K562 (cell line): ENCODE measurements at regions not wholly inside any gene's neighbourhood (a gene's known extent, or its start where the extent isn't known, plus 50 kb on each side); places are given as distances from the start of the nearest gene placed in this dataset.

ENCODE experiments used
- ATAC-seq: fragments of 200-7000 bp; cut with Tn5 transposase; 3 replicates; pipeline ENCODE4 v1.9.1; 2020; ENCODE audit warnings: moderate library complexity
- BruUV-seq: library from RNA; stranded (reverse); fragments of 400-500 nt; replicated peaks from 2 replicates; lab custom pipeline; 2021; lab: Mats Ljungman, UMichigan
- CTCF ChIA-PET: fragments of 300-600 bp; formaldehyde crosslinking; extraction: SDS; loops from one replicate; lab custom pipeline; 2021; ENCODE audit warnings: low intra/inter-chr PET ratio; lab: Yijun Ruan, JAX
- POLR2A ChIA-PET: fragments of 300-600, 350-650 bp; sonication (Branson Sonifier 250); formaldehyde crosslinking; extraction: SDS; loops from one replicate; lab custom pipeline; 2021; ENCODE audit warnings: antibody characterized with exemption, inconsistent platforms; lab: Yijun Ruan, JAX
- DNase-seq, 4 experiments: peaks; one replicate each; pipeline versions ENCODE4 v3.0.0 to v3.0.0-alpha.2; 2011 to 2018; ENCODE audit warnings: low spot score in 3 of 4, mixed read lengths in 3 of 4; ENCODE audit errors: extremely low read depth in 1 of 4
- FAIRE-seq: peaks from 2 replicates; lab custom pipeline; 2011; peaks lifted over from hg19 to GRCh38; lab: Jason Lieb, UNC
- H2AFZ ChIP-seq: 2 replicates; pipeline ENCODE4 v1.6.0; 2011; ENCODE audit warnings: low read depth, low read length, control low read depth, inconsistent platforms
- H3K27ac ChIP-seq: fragments of 200-600 bp; 3 replicates; pipeline ENCODE4 v1.8.0; 2011; ENCODE audit warnings: low read depth, mild to moderate bottlenecking, control low read depth, inconsistent platforms, low read length, moderate library complexity, mixed read lengths; ENCODE audit errors: extremely low read depth
- H3K27me3 ChIP-seq, 2 experiments: fragments of 300-600 bp in 1 of 2; 2 replicates in 1 of 2; 3 replicates in 1 of 2; pipeline versions ENCODE4 v1.6.0 to v1.8.0; 2011; ENCODE audit warnings: inconsistent platforms in 2 of 2, low read length in 2 of 2, mild to moderate bottlenecking in 1 of 2, mixed read lengths in 1 of 2, moderate library complexity in 1 of 2; ENCODE audit not compliant: control insufficient read depth in 2 of 2, insufficient read depth in 2 of 2
- H3K36me3 ChIP-seq: fragments of 300-600 bp; 3 replicates; pipeline ENCODE4 v1.8.0; 2011; ENCODE audit warnings: mild to moderate bottlenecking, low read length, inconsistent platforms; ENCODE audit not compliant: control insufficient read depth, insufficient read depth
- H3K4me1 ChIP-seq, 2 experiments: fragments of 200-600 bp in 1 of 2; replicated peaks in 1 of 2; 2 replicates in 1 of 2; 3 replicates in 1 of 2; pipeline versions ENCODE4 v1.5.1 to v1.8.0; 2011; ENCODE audit warnings: inconsistent platforms in 2 of 2, low read length in 2 of 2, mild to moderate bottlenecking in 1 of 2, mixed read lengths in 1 of 2, moderate library complexity in 1 of 2; ENCODE audit not compliant: control insufficient read depth in 2 of 2, insufficient read depth in 2 of 2
- H3K4me2 ChIP-seq: 2 replicates; pipeline ENCODE4 v1.6.1; 2011; ENCODE audit warnings: low read length, control low read depth, inconsistent platforms, mixed read lengths; ENCODE audit not compliant: insufficient read depth
- H3K4me3 ChIP-seq: fragments of 200-600 bp; sonication (generic), shearing (Covaris generic); 2 replicates; pipeline ENCODE4 v1.5.1; 2016; ENCODE audit warnings: control low read depth, inconsistent platforms
- H3K79me2 ChIP-seq: fragments of 200-600 bp; 3 replicates; pipeline ENCODE4 v1.8.0; 2011; ENCODE audit warnings: low read length, inconsistent platforms; ENCODE audit not compliant: control insufficient read depth, insufficient read depth
- H3K9ac ChIP-seq, 2 experiments: 2 replicates each; pipeline versions ENCODE4 v1.6.0 to v1.6.1; 2011; ENCODE audit warnings: low read depth in 2 of 2, low read length in 2 of 2, control low read depth in 1 of 2, inconsistent platforms in 1 of 2, mild to moderate bottlenecking in 1 of 2, mixed read lengths in 1 of 2; ENCODE audit not compliant: insufficient read depth in 1 of 2
- H3K9me1 ChIP-seq: one replicate; pipeline ENCODE4 v1.6.0; 2011; ENCODE audit warnings: inconsistent platforms, mild to moderate bottlenecking, low read length, moderate library complexity; ENCODE audit not compliant: control insufficient read depth, insufficient read depth
- H3K9me3 ChIP-seq: replicated peaks from 2 replicates; pipeline ENCODE4 v1.5.1; 2011; ENCODE audit warnings: low read depth, low read length, inconsistent platforms; ENCODE audit not compliant: control insufficient read depth, insufficient read depth
- H4K20me1 ChIP-seq: replicated peaks from 2 replicates; pipeline ENCODE4 v1.6.1; 2011; ENCODE audit warnings: low read length, inconsistent platforms, mixed read lengths; ENCODE audit not compliant: control insufficient read depth, insufficient read depth
- CBFA2T3 ChIP-seq: fragments of 450-650 bp; IDR thresholded peaks from 2 replicates; pipeline ENCODE4 v1.6.1; 2017
- CBX8 ChIP-seq: fragments of 200-600 bp; sonication (generic); IDR thresholded peaks from 2 replicates; pipeline ENCODE4 v1.6.1; 2012; ENCODE audit warnings: borderline replicate concordance, mixed run types, low read depth, mild to moderate bottlenecking, moderate library complexity, mixed read lengths, low read length, control low read depth, inconsistent platforms; ENCODE audit not compliant: poor library complexity, severe bottlenecking; ENCODE audit errors: extremely low read depth
- EGR1 ChIP-seq: fragments of 450-650 bp; conservative IDR thresholded peaks from 2 replicates; pipeline ENCODE4 v1.6.1; 2017; ENCODE audit warnings: mild to moderate bottlenecking
- FOXA3 ChIP-seq, 2 experiments: fragments of 450-650 bp in 1 of 2; sonication (generic) in 1 of 2; formaldehyde crosslinking; IDR thresholded peaks in 1 of 2; conservative IDR thresholded peaks in 1 of 2; 2 replicates each; pipeline versions ENCODE4 v1.4.0 to v1.8.0; 2020 to 2022; ENCODE audit warnings: mild to moderate bottlenecking in 2 of 2, missing genetic modification reagents in 1 of 2
- POLR2AphosphoS5 ChIP-seq: IDR thresholded peaks from 2 replicates; pipeline ENCODE4 v1.6.1; 2011; ENCODE audit warnings: mild to moderate bottlenecking, low read depth, low read length, moderate library complexity; ENCODE audit not compliant: control insufficient read depth, insufficient read depth
- ZBTB8A ChIP-seq: fragments of 450-650 bp; IDR thresholded peaks from 2 replicates; pipeline ENCODE4 v1.6.1; 2018; ENCODE audit warnings: mild to moderate bottlenecking, moderate library complexity; ENCODE audit not compliant: partially characterized antibody
- ZNF41 ChIP-seq: fragments of 250-450 bp; sonication (Bioruptor Pico); conservative IDR thresholded peaks from 2 replicates; pipeline ENCODE4 v1.4.0; 2020; ENCODE audit warnings: mild to moderate bottlenecking
- ZNF778 ChIP-seq: fragments of 450-650 bp; formaldehyde crosslinking; IDR thresholded peaks from 2 replicates; pipeline ENCODE4 v1.4.0; 2020; ENCODE audit warnings: mild to moderate bottlenecking, moderate library complexity
- WGBS: fragments of 100-300 bp; shearing (Covaris generic); methylation state at CpG from one replicate; pipeline ENCODE4 v1.1.6; 2016; ENCODE audit warnings: low coverage, mixed read lengths; ENCODE audit not compliant: insufficient coverage; ENCODE audit errors: missing lambda C conversion rate; 5-methylcytosine and 5-hydroxymethylcytosine counted together
- in situ Hi-C: fragments of 300-500 bp; cut with MboI; formaldehyde crosslinking; loops from 4 replicates; pipeline ENCODE4 v1.15.0; 2018; ENCODE audit warnings: inconsistent platforms, mixed read lengths
- intact Hi-C: fragments of 100-400 bp; cut with micrococcal nuclease; formaldehyde crosslinking; loops from 2 replicates; pipeline ENCODE4 v1.14.2; 2022

- TF ChIP-seq FOXA3 (CRISPR knock-in tag; conservative IDR thresholded peaks at IDR 0.05 in 1 of 2, IDR thresholded peaks at IDR 0.05 in 1 of 2) (0 out of 4 replicates have a peak, but pooled peaks of 1 of the 2 experiments have one; percentile 18), POLR2AphosphoS5 (no peak)
- H3K4me2 ChIP-seq, result no peak overlapping the region
- peaks cover 3 to 31% of the 10 kb centered on the region in 2 experiments; a peak in 3 of 5 replicates for H3K4me1 ChIP-seq
- in situ Hi-C loops, result no loop called here
- H3K27me3 ChIP-seq, result no peaks in the 10 kb centered on the region
- H3K27ac ChIP-seq, result no peak overlapping the region
- no peaks in the 10 kb centered on the region for H3K9me3 ChIP-seq
- peak; percentile 15; the same call in 1 of the 3 replicates for ATAC-seq
- no peak for DNase-seq
- no peak overlapping the region; a peak in 1 of 4 replicates for H3K9ac ChIP-seq
- no peaks in the 10 kb centered on the region for H3K79me2 ChIP-seq
- ChIA-PET POLR2A (interaction anchor here (0.9 to 1.9 kb wide), 5 partner anchors 9 to 60 kb away, joined by 3 to 7 read pairs (median 5); no protein-coding TSS in a partner anchor), CTCF (no interaction called here)
- no peaks in the 10 kb centered on the region for H3K36me3 ChIP-seq
- H3K9me1 ChIP-seq, result no peaks in the 10 kb centered on the region
- H4K20me1 ChIP-seq, result no peaks in the 10 kb centered on the region
- H2AFZ ChIP-seq, result 0 out of 2 replicates have a peak overlapping the region, but pooled peaks have one; percentile 66
- FAIRE-seq, result no peak
- H3K4me3 ChIP-seq, result no peak overlapping the region
- WGBS, result 38% methylated on average over 2 of the region's 2 CpGs
- intact Hi-C loops, result no loop called here
- BruUV-seq, result no TSS peak
These were observed 93.5 kb upstream of the NFIA start for GRCh38 chr1:60988891-60989290.

- TF ChIP-seq EGR1, result peak; percentile 84
- TF ChIP-seq CBFA2T3, result 0 out of 2 replicates have a peak, but pooled peaks have one; percentile 5
- TF ChIP-seq CBX8, result no peak
- no peak for TF ChIP-seq ZNF41 (CRISPR knock-in tag)
- no peak for TF ChIP-seq ZBTB8A
- TF ChIP-seq ZNF778 (CRISPR knock-in tag), result no peak
- Histone ChIP-seq H3K27ac (no peak overlapping the region), H3K9me3 (no peaks in the 10 kb centered on the region), H4K20me1 (no peaks in the 10 kb centered on the region), H3K4me1 (peaks cover 5 to 28% of the 10 kb centered on the region in 2 experiments; a peak in 3 of 5 replicates), H3K9me1 (no peaks in the 10 kb centered on the region), H3K4me3 (no peak overlapping the region), H3K9ac (no peak overlapping the region), H3K27me3 (no peaks in the 10 kb centered on the region), H3K79me2 (no peaks in the 10 kb centered on the region), H3K4me2 (no peak overlapping the region), H2AFZ (peak overlapping the region; percentile 15; the same call in 1 of the 2 replicates), H3K36me3 (no peaks in the 10 kb centered on the region)
- no peak for FAIRE-seq
- intact Hi-C loops (no loop called here), in situ Hi-C loops (no loop called here)
- BruUV-seq, result no TSS peak
- no peak for ATAC-seq
- 75% methylated on average over 3 of the region's 3 CpGs for WGBS
- no peak for DNase-seq
- POLR2A ChIA-PET, result interaction anchor here (0.6 to 1.9 kb wide), 4 partner anchors 9 to 464 kb away, joined by 3 to 7 read pairs (median 4); no protein-coding TSS in a partner anchor
- CTCF ChIA-PET, result no interaction called here
These were observed 94.5 kb upstream of the NFIA start for GRCh38 chr1:60987904-60988303.
